Sigmoid colon (tissue), 4 donors: ENCODE measurements at regions not wholly inside any gene's neighbourhood (a gene's known extent, or its start where the extent isn't known, plus 50 kb on each side); places are given as distances from the start of the nearest gene placed in this dataset.

Experiments used
- CTCF ChIP-seq, 4 experiments: fragments of 450-650 bp in 3 of 4; fragments of 200-600 bp in 1 of 4; IDR thresholded peaks; one replicate each; pipeline ENCODE4 v1.5.1; 2016 to 2019; ENCODE audit warnings: antibody characterized with exemption in 4 of 4, mild to moderate bottlenecking in 3 of 4, moderate library complexity in 2 of 4
- POLR2AphosphoS5 ChIP-seq, 4 donors: sonication (generic); formaldehyde crosslinking; IDR thresholded peaks; one replicate each; pipeline ENCODE4 v1.6.1; 2017; ENCODE audit warnings: antibody characterized with exemption in 4 of 4

DNA sequence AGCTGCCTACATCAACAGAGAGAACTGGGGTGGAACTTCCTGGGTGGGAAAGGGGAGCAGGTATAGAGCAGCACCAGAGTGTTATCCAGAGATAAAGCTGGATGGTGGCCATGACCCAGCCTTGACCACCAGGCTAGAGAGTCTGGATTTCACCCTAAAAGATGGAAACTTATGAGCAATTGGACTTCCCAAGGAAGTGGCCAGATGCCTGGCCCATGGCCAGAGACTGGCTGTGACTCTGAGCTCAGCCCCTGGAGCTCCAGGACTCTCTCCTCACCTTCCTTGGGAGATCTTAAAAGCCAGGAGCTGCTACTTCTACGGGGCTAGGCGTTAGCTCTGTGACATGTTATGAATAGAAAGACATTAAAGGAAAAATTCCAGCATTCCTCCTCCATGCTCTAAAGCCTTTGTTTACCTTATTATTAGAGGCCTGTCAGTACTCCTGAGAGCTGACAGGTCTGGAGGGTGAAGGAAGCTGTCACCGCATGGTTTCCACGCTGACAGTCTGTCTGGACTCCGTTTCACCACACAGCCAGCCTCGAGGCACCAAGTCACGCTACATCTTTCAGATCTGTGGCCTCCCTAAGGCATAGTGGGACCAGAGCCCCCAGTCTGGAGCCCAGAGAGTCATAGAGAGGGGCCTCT is 260.0 kb upstream of the SIX2 start:
- no peak for TF ChIP-seq CTCF (IDR thresholded peaks at IDR 0.05)
- TF ChIP-seq POLR2AphosphoS5 (IDR thresholded peaks at IDR 0.05), result no peak
